Left cardiac atrium (tissue), 4 donors: ENCODE measurements at regions not wholly inside any gene's neighbourhood (a gene's known extent, or its start where the extent isn't known, plus 50 kb on each side); places are given as distances from the start of the nearest gene placed in this dataset.

ENCODE experiments used
- ATAC-seq, 2 donors: fragments of 200-7000 bp; cut with Tn5 transposase; one replicate each; pipeline ENCODE4 v1.9.1; 2020; ENCODE audit warnings: mild to moderate bottlenecking in 2 of 2, moderate library complexity in 2 of 2
- DNase-seq: peaks from one replicate; pipeline ENCODE4 v3.0.0-alpha.2; 2020
- intact Hi-C, 2 donors: fragments of 100-400 bp; cut with DNase I; formaldehyde crosslinking; loops; one replicate each; pipeline versions ENCODE4 v1.14.1 to v1.15.1; 2022 to 2023
- donor health status: DM: no; HTN: yes; CAD: no.
- donor health status: DM: no; HTN: yes; CAD: no; lungs with severe emphysema.
- donor health status: DM: yes; HTN: yes; CAD: no.
- donor health status: Dilated cardiomyopathy.

DNA sequence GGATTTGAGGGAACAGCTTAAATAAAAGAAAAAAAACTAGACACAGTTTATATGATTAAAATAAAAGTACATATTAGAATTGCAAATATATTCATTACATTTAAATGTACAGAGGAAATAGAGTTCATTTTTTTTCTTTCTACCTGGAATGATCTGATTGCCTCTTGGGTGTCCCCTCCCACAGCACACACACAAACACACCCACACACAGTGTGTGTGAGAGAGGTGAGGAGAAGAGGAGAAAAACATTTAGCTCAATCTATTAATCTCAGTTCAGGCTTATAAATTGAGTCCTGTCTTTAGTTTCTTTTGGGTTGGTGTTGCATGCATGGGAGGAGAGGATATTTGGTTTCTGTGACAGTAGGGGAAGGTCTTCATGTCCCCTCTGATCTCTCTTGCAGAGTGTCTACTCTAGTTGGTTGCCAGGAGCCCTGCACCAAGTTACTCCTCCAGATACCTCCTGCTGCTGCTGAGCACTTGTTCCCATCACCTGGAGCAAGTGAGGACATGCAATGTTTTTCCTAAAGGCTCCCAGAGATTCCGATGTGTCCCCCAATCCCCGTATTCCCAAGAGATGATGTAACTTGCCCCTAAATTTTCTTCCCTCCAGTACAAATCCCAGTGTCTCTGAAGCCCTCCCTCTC lies 50.8 kb upstream of the REG3A start:
- intact Hi-C loops, result no loop called here
- DNase-seq, result no peak
- no peak for ATAC-seq
